Suprapubic skin (tissue), 4 donors: ENCODE measurements at regions not wholly inside any gene's neighbourhood (a gene's known extent, or its start where the extent isn't known, plus 50 kb on each side); places are given as distances from the start of the nearest gene placed in this dataset.

Experiments
- DNase-seq, 2 donors: peaks; one replicate each; pipeline ENCODE4 v3.0.0-alpha.2; 2019; ENCODE audit warnings: low spot score in 2 of 2
- H3K27ac ChIP-seq: fragments of 200-600 bp; sonication (generic); one replicate; pipeline ENCODE4 v1.5.1; 2019
- H3K27me3 ChIP-seq: fragments of 200-600 bp; sonication (generic); one replicate; pipeline ENCODE4 v1.5.1; 2019
- H3K36me3 ChIP-seq: fragments of 200-600 bp; sonication (generic); one replicate; pipeline ENCODE4 v1.5.1; 2019
- H3K4me1 ChIP-seq: fragments of 200-600 bp; sonication (generic); one replicate; pipeline ENCODE4 v1.5.1; 2019
- H3K4me3 ChIP-seq: fragments of 200-600 bp; sonication (generic); one replicate; pipeline ENCODE4 v1.5.1; 2019; ENCODE audit warnings: mild to moderate bottlenecking
- H3K9me3 ChIP-seq: fragments of 200-600 bp; sonication (generic); one replicate; pipeline ENCODE4 v1.5.1; 2019
- EP300 ChIP-seq: sonication (generic); formaldehyde crosslinking; IDR thresholded peaks from one replicate; pipeline ENCODE4 v1.6.1; 2017; ENCODE audit warnings: antibody characterized with exemption
- POLR2A ChIP-seq, 2 donors: fragments of 450-650 bp; IDR thresholded peaks; one replicate each; pipeline ENCODE4 v1.6.1; 2017; ENCODE audit warnings: antibody characterized with exemption in 2 of 2, mild to moderate bottlenecking in 2 of 2, moderate library complexity in 2 of 2
- POLR2AphosphoS5 ChIP-seq, 3 donors: sonication (generic); formaldehyde crosslinking; IDR thresholded peaks; one replicate each; pipeline ENCODE4 v1.6.1; 2017; ENCODE audit warnings: antibody characterized with exemption in 3 of 3
- WGBS: methylation state at CpG from one replicate; pipeline ENCODE4 v1.1.5; 2018; 5-methylcytosine and 5-hydroxymethylcytosine counted together
- TF ChIP-seq, protein P1 (sequence below), 2 donors: fragments of 200-600 bp in 1 of 2; fragments of 450-650 bp in 1 of 2; sonication (generic) in 1 of 2; IDR thresholded peaks; one replicate each; pipeline ENCODE4 v1.5.1; 2016 to 2019; ENCODE audit warnings: antibody characterized with exemption in 2 of 2, mild to moderate bottlenecking in 1 of 2, moderate library complexity in 1 of 2

- H3K27me3 ChIP-seq, result peaks cover 10% of the 10 kb centered on the region
- H3K36me3 ChIP-seq, result no peaks in the 10 kb centered on the region
- no peak overlapping the region for H3K27ac ChIP-seq
- H3K4me3 ChIP-seq, result no peak overlapping the region
- 88% methylated on average over 5 of the region's 5 CpGs for WGBS
- no peaks in the 10 kb centered on the region for H3K9me3 ChIP-seq
- no peaks in the 10 kb centered on the region for H3K4me1 ChIP-seq
- no peak for DNase-seq
- TF ChIP-seq, protein P1, sequence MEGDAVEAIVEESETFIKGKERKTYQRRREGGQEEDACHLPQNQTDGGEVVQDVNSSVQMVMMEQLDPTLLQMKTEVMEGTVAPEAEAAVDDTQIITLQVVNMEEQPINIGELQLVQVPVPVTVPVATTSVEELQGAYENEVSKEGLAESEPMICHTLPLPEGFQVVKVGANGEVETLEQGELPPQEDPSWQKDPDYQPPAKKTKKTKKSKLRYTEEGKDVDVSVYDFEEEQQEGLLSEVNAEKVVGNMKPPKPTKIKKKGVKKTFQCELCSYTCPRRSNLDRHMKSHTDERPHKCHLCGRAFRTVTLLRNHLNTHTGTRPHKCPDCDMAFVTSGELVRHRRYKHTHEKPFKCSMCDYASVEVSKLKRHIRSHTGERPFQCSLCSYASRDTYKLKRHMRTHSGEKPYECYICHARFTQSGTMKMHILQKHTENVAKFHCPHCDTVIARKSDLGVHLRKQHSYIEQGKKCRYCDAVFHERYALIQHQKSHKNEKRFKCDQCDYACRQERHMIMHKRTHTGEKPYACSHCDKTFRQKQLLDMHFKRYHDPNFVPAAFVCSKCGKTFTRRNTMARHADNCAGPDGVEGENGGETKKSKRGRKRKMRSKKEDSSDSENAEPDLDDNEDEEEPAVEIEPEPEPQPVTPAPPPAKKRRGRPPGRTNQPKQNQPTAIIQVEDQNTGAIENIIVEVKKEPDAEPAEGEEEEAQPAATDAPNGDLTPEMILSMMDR (IDR thresholded peaks at IDR 0.05), result no peak
These were observed 340.4 kb downstream of the NKX6-1 start for GRCh38 chr4:84158670-84159069.

DNA sequence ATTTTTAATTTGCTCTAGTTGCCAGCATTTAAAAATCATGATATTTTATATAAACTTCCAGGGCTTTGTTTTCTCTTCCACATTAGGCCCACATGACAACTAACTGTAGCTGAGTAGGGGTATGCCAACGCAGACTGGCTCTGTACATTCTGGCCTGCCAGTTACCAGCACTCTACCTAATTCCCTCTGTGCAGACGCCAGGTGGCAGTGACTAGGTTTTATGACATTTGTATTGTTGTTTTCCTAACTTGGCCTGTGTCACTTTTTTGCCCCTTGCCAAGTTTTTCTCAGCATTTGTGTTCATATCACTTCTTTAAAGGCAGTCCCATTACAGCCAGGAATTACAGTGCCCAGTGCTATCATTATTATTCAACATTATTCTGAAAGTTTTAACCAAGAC, 347.5 kb downstream of the NKX6-1 start:
- Histone ChIP-seq H3K36me3 (no peaks in the 10 kb centered on the region), H3K27me3 (no peaks in the 10 kb centered on the region), H3K9me3 (no peaks in the 10 kb centered on the region), H3K4me3 (no peak overlapping the region), H3K4me1 (no peaks in the 10 kb centered on the region), H3K27ac (no peak overlapping the region)
- DNase-seq, result no peak
- 70% methylated on average over 2 of the region's 2 CpGs for WGBS
- TF ChIP-seq EP300, result no peak
- TF ChIP-seq, protein P1 (IDR thresholded peaks at IDR 0.05), result no peak

- WGBS, result 96% methylated on average over 1 of the region's 1 CpG
- no peak overlapping the region for H3K27ac ChIP-seq
- no peaks in the 10 kb centered on the region for H3K27me3 ChIP-seq
- no peak for DNase-seq
- H3K4me3 ChIP-seq, result no peak overlapping the region
- no peaks in the 10 kb centered on the region for H3K9me3 ChIP-seq
- H3K36me3 ChIP-seq, result no peaks in the 10 kb centered on the region
- no peaks in the 10 kb centered on the region for H3K4me1 ChIP-seq
- no peak for TF ChIP-seq EP300
- no peak for TF ChIP-seq POLR2A (IDR thresholded peaks at IDR 0.05)
- TF ChIP-seq POLR2AphosphoS5 (IDR thresholded peaks at IDR 0.05), result no peak
- TF ChIP-seq, protein P1 (IDR thresholded peaks at IDR 0.05), result no peak
These were observed 348.9 kb downstream of the NKX6-1 start for GRCh38 chr4:84150177-84150576.

GRCh38 chr4:84147831-84148230, 351.3 kb downstream of the NKX6-1 start:
- no peaks in the 10 kb centered on the region for H3K9me3 ChIP-seq
- H3K27me3 ChIP-seq, result no peaks in the 10 kb centered on the region
- WGBS, result 82% methylated on average over 3 of the region's 3 CpGs
- TF ChIP-seq POLR2AphosphoS5 (IDR thresholded peaks at IDR 0.05) (no peak), EP300 (no peak), POLR2A (IDR thresholded peaks at IDR 0.05) (no peak)
- TF ChIP-seq, protein P1 (IDR thresholded peaks at IDR 0.05), result no peak
- H3K4me3 ChIP-seq, result no peak overlapping the region
- H3K4me1 ChIP-seq, result no peaks in the 10 kb centered on the region
- no peak overlapping the region for H3K27ac ChIP-seq
- no peak for DNase-seq
- H3K36me3 ChIP-seq, result no peaks in the 10 kb centered on the region

DNA sequence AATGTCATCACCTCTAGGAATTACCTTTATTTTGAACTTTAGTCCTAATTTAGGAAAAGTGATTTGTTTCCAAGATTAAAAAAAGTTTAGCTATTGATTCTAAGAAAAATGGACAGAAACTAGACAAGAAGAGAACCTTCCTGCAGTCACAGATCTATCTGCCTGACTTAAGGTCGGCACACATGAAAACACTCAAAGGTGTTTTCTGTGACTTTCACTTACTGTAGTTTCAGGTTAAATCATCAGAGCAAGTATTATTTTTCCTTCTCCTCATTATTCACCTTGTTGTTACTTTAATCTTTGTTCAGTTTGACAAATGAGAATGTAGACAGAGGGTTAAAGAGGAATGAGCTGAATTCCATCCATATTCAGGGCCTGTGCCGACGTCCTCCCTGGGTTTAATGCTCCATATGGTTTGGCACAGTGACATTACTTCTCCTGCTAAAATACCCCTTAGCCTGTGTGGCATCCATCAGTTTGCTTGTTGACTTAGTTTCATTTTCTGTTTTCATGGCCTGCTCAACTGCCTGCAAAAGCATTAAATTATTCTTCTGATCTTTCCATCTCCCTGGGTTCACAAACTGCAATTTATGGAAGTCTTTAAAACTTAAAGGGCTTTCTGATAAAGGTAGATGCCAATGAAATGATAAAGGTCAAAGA, 352.7 kb downstream of the NKX6-1 start:
- Histone ChIP-seq H3K4me3 (no peak overlapping the region), H3K27ac (no peak overlapping the region), H3K4me1 (no peaks in the 10 kb centered on the region), H3K27me3 (no peaks in the 10 kb centered on the region), H3K9me3 (no peaks in the 10 kb centered on the region), H3K36me3 (no peaks in the 10 kb centered on the region)
- DNase-seq, result no peak
- 48% methylated on average over 3 of the region's 3 CpGs for WGBS
- no peak for TF ChIP-seq EP300
- no peak for TF ChIP-seq POLR2A (IDR thresholded peaks at IDR 0.05)
- no peak for TF ChIP-seq POLR2AphosphoS5 (IDR thresholded peaks at IDR 0.05)
- TF ChIP-seq, protein P1 (IDR thresholded peaks at IDR 0.05), result no peak
